ENCODE measurements at regions not wholly inside any gene's neighbourhood (a gene's known extent, or its start where the extent isn't known, plus 50 kb on each side); places are given as distances from the start of the nearest gene placed in this dataset.

DNA sequence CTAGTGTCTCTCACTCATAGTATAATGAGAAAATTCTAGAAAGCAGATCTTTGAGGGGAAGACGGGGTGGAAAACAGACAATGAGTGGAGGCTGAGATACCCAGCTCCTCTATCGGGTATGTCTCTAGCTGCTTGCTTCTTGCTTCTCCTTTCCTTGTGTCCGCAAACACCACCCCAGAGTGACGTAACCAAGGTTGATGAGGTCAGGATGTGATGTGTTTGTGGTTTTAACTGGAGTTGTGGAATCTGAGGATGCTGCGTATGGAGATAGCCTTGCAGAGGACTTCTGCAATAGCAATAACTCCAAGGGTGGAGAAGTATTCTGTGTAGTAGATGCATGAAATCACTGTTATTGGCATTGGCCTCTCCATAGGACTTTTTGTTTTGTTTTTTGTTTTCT is 132.7 kb upstream of the IFNGR1 start:
- H3K9me3 Mint-ChIP-seq, result no peaks in the 10 kb centered on the region
- no peaks in the 10 kb centered on the region for H3K36me3 Mint-ChIP-seq
- peaks cover 10% of the 10 kb centered on the region for H3K4me1 Mint-ChIP-seq
- no peaks in the 10 kb centered on the region for H3K27me3 Mint-ChIP-seq
- no peak for DNase-seq
- H3K27ac Mint-ChIP-seq, result no peak overlapping the region
- H3K4me3 Mint-ChIP-seq, result no peak overlapping the region

DNA sequence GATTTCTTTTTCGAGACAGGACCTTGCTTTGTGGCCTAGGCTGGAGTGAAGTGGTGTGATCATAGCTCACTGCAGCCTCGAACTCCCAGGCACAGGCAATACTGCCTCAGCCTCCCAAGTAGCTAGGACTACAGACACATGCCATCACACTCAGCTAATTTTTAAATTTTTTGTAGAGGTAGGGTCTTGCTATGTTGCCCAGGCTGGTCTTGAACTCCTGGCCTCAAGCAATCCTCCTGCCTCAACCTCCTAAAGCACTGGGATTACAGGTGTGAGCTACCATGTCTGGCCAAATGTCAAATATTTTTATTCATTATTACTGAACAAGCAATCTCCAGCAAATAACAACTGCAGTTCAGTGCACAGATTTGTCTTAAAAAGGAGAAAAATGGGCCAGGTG is 131.7 kb upstream of the IFNGR1 start:
- no peaks in the 10 kb centered on the region for H3K27me3 Mint-ChIP-seq
- H3K27ac Mint-ChIP-seq, result no peak overlapping the region
- no peak for DNase-seq
- no peaks in the 10 kb centered on the region for H3K36me3 Mint-ChIP-seq
- H3K4me1 Mint-ChIP-seq, result peaks cover 10% of the 10 kb centered on the region
- H3K9me3 Mint-ChIP-seq, result no peaks in the 10 kb centered on the region
- no peak overlapping the region for H3K4me3 Mint-ChIP-seq

DNA sequence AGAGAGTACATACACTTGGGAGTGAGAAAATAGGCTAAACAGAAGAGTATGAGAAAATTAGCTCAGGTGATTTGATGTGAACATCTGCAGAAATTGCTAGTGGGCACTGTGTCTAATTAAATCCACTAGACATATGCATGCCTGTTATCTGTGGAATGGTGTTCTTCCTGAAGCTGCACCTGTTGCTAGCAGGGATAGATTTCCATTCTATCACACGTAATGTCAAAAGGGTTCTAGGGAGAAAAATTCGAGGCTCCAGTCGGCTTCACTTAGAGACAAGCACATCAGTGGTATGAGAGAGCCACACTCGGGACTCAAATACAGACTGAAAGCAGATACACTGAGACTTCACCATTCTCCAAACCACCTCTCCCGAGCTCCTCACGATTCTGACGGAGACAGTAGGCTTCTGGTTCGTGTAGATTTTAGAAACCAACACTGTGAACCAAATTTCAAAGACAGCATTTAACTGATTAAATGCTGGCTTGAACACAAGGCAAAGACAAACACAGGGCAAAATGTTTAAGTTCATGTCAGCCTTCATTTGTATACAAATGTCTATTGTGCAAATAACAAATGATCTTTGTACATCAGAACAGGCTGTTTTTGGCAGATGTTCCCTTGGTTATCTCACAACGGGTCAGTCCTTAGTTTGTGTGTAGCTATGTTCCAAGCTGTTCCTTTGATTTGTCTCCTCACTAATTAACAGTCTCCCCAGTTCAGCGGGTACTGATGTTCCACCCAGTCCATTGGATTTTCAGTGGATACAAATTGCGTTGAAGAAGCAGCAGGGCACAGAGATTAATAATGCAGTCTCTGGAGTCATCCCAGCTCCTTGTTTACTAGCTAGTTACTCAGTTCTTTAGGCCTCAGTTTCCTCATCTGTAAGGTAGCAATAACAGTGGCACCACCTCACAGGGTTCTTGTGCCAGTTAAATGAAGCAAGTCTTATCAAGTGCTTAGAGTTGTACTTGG is 131.0 kb upstream of the IFNGR1 start:
- H3K4me3 Mint-ChIP-seq, result no peak overlapping the region
- peaks cover 10% of the 10 kb centered on the region for H3K4me1 Mint-ChIP-seq
- no peaks in the 10 kb centered on the region for H3K36me3 Mint-ChIP-seq
- H3K9me3 Mint-ChIP-seq, result no peaks in the 10 kb centered on the region
- H3K27me3 Mint-ChIP-seq, result no peaks in the 10 kb centered on the region
- H3K27ac Mint-ChIP-seq, result no peak overlapping the region
- no peak for DNase-seq

- Mint-ChIP-seq H3K4me3 (no peak overlapping the region), H3K27ac (no peak overlapping the region), H3K36me3 (no peaks in the 10 kb centered on the region), H3K4me1 (peaks cover 9% of the 10 kb centered on the region), H3K27me3 (peaks cover 4% of the 10 kb centered on the region), H3K9me3 (no peaks in the 10 kb centered on the region)
- no peak for DNase-seq
These were observed 129.6 kb upstream of the IFNGR1 start for GRCh38 chr6:137348777-137349176.

DNA sequence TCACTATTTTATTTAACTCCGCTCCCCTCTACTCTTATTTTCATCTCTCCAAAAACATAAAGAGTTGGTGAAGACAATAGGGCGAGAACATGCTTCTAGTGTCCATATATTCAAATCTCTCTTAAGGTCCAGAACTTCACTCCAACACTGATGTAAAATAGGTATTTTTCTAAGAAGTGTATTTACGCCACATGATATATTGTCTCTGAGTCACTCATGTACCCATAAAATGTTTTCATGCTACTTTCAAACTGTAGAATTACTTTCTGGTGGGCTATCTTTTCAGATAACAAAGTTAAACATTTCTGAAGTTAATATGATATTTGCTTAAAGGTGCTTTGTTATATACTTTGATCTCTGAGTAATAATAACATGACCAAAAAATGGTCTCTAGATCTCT is 124.1 kb upstream of the IFNGR1 start:
- peaks cover 9% of the 10 kb centered on the region for H3K27me3 Mint-ChIP-seq
- H3K36me3 Mint-ChIP-seq, result no peaks in the 10 kb centered on the region
- DNase-seq, result no peak
- peak overlapping the region; percentile 56 for H3K4me3 Mint-ChIP-seq
- H3K27ac Mint-ChIP-seq, result no peak overlapping the region
- peaks cover 7% of the 10 kb centered on the region for H3K4me1 Mint-ChIP-seq
- no peaks in the 10 kb centered on the region for H3K9me3 Mint-ChIP-seq

GRCh38 chr6:137342607-137343190 is 123.5 kb upstream of the IFNGR1 start:
- Mint-ChIP-seq H3K4me1 (peaks cover 7% of the 10 kb centered on the region), H3K9me3 (no peaks in the 10 kb centered on the region), H3K36me3 (no peaks in the 10 kb centered on the region), H3K27ac (no peak overlapping the region), H3K4me3 (peak overlapping the region; percentile 61), H3K27me3 (peaks cover 9% of the 10 kb centered on the region)
- no peak for DNase-seq

DNA sequence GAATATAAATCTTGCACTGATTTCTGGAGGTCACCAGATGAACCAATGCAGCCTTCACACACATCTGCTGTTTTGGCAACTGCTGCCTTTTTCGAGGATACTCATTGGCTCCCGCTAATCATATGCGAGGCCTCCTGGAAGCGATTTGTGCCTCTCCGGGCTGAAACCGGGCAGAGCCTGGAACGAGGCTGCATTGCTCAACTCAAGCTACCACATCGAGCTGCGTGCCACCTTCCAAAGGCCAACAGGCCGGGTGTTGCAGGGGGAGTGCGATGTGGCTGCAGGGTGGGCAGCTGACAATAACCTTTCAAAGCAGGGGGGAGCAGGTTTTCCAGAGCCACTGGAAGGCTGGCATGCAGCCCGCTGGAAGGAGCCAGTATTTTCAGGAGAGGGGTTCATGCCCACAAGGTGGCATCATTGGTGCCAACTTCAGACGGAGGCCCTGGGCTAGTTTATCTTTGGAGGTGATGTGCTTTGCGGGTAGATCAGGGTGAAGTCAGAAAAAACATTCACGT is 122.6 kb upstream of the IFNGR1 start:
- Mint-ChIP-seq H3K4me1 (peaks cover 7% of the 10 kb centered on the region), H3K27ac (no peak overlapping the region), H3K4me3 (no peak overlapping the region), H3K9me3 (no peaks in the 10 kb centered on the region), H3K27me3 (peaks cover 9% of the 10 kb centered on the region), H3K36me3 (no peaks in the 10 kb centered on the region)
- no peak for DNase-seq

DNA sequence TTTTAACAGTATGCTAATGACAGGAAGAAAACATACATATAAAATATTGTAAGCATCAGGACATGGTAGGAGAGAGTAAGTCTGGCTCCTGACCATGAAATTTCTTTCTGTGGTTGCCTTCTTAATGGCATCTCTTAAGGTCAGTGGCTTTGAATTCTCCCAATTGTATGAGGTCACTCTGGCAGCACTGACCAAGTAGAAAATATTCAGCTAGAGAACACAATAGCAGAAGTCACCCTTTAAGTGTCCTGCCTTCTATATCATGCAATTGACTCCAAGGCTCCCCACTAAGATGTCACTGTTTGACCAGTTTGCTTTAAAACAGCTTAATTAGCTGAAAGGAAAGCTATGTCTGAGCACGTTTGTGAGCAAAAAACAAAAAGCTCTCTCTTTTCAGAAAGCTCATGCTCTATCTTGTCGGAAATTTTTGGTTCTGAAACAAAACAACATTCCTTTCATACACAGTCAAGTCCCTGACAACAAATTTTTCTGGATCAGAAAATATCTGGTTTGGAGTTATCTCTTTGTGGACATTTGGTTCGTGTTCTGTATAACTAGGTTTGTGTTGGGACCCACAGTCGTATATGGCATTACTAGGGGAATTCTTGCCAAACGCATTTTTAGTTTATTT is 120.9 kb upstream of the IFNGR1 start:
- H3K27me3 Mint-ChIP-seq, result peaks cover 16% of the 10 kb centered on the region
- H3K9me3 Mint-ChIP-seq, result no peaks in the 10 kb centered on the region
- H3K36me3 Mint-ChIP-seq, result no peaks in the 10 kb centered on the region
- H3K4me3 Mint-ChIP-seq, result no peak overlapping the region
- DNase-seq, result no peak
- H3K27ac Mint-ChIP-seq, result no peak overlapping the region
- peaks cover 7% of the 10 kb centered on the region for H3K4me1 Mint-ChIP-seq

DNA sequence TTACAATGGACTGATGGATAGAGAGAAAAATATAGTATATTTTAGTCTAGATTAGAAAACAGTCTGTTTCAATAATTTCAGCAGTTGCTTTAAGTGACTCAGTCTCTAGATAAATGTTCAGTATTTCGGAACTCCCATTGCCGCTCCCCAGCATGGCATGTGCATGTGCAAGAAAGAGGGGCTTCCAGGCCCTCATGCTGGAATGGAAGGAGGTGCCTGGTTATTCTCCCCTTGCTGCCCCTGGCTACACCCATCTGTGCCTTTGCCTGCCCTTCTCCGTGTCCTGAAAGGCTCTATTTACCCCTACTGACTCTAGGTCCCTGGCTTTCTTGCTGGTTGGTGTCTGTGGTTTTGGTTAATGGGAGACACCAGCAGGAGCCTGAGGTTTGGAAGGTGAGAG is 115.7 kb upstream of the IFNGR1 start:
- Mint-ChIP-seq H3K4me1 (no peaks in the 10 kb centered on the region), H3K9me3 (no peaks in the 10 kb centered on the region), H3K27ac (no peak overlapping the region), H3K4me3 (no peak overlapping the region), H3K27me3 (peaks cover 7% of the 10 kb centered on the region), H3K36me3 (no peaks in the 10 kb centered on the region)
- DNase-seq, result no peak

DNA sequence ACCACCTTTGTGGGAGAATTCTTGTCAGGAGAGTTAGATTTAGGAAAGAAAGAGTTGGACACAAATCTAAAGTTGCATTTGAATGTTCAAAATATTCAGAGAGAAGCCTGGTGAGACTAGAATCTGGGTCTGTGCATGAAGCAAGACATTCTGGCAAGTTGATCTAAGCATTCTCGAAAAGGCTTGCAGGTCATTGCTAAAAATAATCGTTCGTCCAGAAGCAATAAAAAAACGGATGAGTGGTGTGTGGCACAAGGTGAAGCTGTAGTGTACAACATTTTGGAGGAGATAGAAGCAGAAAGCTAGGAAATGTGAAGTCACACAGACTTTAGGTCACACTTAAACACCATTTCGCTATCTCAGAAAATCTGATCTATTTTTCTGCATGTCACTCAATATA is 114.9 kb upstream of the IFNGR1 start:
- no peak overlapping the region for H3K27ac Mint-ChIP-seq
- H3K4me3 Mint-ChIP-seq, result no peak overlapping the region
- no peaks in the 10 kb centered on the region for H3K9me3 Mint-ChIP-seq
- H3K27me3 Mint-ChIP-seq, result peaks cover 7% of the 10 kb centered on the region
- H3K36me3 Mint-ChIP-seq, result no peaks in the 10 kb centered on the region
- no peak for DNase-seq
- no peaks in the 10 kb centered on the region for H3K4me1 Mint-ChIP-seq

- DNase-seq, result no peak
- H3K4me3 Mint-ChIP-seq, result no peak overlapping the region
- H3K27me3 Mint-ChIP-seq, result peaks cover 7% of the 10 kb centered on the region
- H3K9me3 Mint-ChIP-seq, result no peaks in the 10 kb centered on the region
- H3K36me3 Mint-ChIP-seq, result no peaks in the 10 kb centered on the region
- H3K4me1 Mint-ChIP-seq, result no peaks in the 10 kb centered on the region
- no peak overlapping the region for H3K27ac Mint-ChIP-seq
These were observed 113.6 kb upstream of the IFNGR1 start for GRCh38 chr6:137332637-137333280.

DNA sequence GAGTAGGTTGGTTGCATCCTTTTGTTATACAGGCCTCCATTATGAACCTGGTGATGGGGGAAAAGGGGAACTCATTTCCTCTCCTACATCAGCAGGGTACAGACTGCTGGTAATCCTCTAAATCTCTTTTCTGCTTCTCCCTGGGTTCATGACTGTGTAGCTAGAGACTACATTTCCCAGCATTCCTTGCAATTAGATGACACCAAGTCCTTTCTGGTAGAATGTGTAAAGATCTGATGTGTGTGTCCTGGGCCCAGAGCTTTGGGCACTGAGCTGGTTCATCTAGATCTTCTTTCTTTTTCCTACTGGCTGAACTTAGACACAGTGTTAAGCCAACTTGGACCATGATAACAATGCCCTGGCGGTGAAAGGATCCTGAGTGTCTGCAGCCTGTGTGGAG is 104.7 kb upstream of the IFNGR1 start:
- no peak for DNase-seq
- Mint-ChIP-seq H3K36me3 (no peaks in the 10 kb centered on the region), H3K4me3 (no peak overlapping the region), H3K9me3 (no peaks in the 10 kb centered on the region), H3K4me1 (no peaks in the 10 kb centered on the region), H3K27me3 (no peaks in the 10 kb centered on the region), H3K27ac (no peak overlapping the region)

GRCh38 chr6:137320271-137320670 is 101.1 kb upstream of the IFNGR1 start:
- no peaks in the 10 kb centered on the region for H3K36me3 Mint-ChIP-seq
- H3K27me3 Mint-ChIP-seq, result peaks cover 7% of the 10 kb centered on the region
- H3K9me3 Mint-ChIP-seq, result no peaks in the 10 kb centered on the region
- no peaks in the 10 kb centered on the region for H3K4me1 Mint-ChIP-seq
- no peak for DNase-seq
- no peak overlapping the region for H3K4me3 Mint-ChIP-seq
- no peak overlapping the region for H3K27ac Mint-ChIP-seq

DNA sequence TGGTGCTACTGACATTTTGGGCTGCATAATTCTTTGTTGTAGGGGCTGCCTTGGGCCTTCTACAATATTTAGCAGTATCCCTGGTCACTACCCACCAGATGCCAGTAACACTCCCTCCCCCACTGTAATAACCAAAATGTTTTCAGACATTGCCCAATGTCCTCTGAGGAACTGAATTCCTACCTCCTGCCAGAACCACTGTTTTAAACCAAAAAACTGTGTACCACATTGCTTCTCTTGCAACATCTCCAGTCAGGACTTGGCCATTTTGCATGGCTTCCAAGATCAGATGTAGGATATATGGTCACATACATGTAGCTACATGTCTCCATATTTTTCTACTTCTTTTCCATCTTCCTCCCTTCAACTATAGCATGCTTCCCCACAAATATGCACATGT is 97.4 kb upstream of the IFNGR1 start:
- H3K27ac Mint-ChIP-seq, result no peak overlapping the region
- no peaks in the 10 kb centered on the region for H3K9me3 Mint-ChIP-seq
- no peak overlapping the region for H3K4me3 Mint-ChIP-seq
- H3K36me3 Mint-ChIP-seq, result no peaks in the 10 kb centered on the region
- H3K27me3 Mint-ChIP-seq, result peaks cover 9% of the 10 kb centered on the region
- H3K4me1 Mint-ChIP-seq, result peaks cover 3% of the 10 kb centered on the region
- DNase-seq, result no peak

GRCh38 chr6:137315081-137315480 is 95.9 kb upstream of the IFNGR1 start:
- Mint-ChIP-seq H3K27ac (no peak overlapping the region), H3K4me3 (no peak overlapping the region), H3K27me3 (peaks cover 9% of the 10 kb centered on the region), H3K36me3 (no peaks in the 10 kb centered on the region), H3K4me1 (peaks cover 3% of the 10 kb centered on the region), H3K9me3 (no peaks in the 10 kb centered on the region)
- no peak for DNase-seq

Data from activated naive CD8-positive, alpha-beta T cell treated with anti-CD3 and anti-CD28 coated beads for 36 hours (primary cell).